ENCODE measurements at regions not wholly inside any gene's neighbourhood (a gene's known extent, or its start where the extent isn't known, plus 50 kb on each side); places are given as distances from the start of the nearest gene placed in this dataset.

DNA sequence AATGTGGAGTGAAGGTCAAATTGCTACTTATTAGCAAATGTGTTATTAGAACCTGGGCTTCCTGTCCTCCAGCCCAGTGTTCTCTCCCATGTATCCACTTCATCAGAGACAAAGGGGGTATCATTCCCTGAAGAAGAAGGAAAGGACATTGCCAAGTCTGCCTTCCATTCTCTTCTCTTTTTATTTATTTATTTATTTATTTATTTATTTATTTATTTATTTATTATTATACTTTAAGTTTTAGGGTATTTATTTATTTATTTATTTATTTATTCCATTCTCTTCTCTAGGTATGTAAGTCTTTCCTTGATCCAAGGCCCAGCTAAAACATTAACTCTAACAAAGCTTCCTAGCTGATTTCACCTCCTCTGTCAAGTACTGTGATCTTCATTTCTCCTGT, 277.8 kb upstream of the DNAJC19 start (continued):
- TF ChIP-seq, protein P1, sequence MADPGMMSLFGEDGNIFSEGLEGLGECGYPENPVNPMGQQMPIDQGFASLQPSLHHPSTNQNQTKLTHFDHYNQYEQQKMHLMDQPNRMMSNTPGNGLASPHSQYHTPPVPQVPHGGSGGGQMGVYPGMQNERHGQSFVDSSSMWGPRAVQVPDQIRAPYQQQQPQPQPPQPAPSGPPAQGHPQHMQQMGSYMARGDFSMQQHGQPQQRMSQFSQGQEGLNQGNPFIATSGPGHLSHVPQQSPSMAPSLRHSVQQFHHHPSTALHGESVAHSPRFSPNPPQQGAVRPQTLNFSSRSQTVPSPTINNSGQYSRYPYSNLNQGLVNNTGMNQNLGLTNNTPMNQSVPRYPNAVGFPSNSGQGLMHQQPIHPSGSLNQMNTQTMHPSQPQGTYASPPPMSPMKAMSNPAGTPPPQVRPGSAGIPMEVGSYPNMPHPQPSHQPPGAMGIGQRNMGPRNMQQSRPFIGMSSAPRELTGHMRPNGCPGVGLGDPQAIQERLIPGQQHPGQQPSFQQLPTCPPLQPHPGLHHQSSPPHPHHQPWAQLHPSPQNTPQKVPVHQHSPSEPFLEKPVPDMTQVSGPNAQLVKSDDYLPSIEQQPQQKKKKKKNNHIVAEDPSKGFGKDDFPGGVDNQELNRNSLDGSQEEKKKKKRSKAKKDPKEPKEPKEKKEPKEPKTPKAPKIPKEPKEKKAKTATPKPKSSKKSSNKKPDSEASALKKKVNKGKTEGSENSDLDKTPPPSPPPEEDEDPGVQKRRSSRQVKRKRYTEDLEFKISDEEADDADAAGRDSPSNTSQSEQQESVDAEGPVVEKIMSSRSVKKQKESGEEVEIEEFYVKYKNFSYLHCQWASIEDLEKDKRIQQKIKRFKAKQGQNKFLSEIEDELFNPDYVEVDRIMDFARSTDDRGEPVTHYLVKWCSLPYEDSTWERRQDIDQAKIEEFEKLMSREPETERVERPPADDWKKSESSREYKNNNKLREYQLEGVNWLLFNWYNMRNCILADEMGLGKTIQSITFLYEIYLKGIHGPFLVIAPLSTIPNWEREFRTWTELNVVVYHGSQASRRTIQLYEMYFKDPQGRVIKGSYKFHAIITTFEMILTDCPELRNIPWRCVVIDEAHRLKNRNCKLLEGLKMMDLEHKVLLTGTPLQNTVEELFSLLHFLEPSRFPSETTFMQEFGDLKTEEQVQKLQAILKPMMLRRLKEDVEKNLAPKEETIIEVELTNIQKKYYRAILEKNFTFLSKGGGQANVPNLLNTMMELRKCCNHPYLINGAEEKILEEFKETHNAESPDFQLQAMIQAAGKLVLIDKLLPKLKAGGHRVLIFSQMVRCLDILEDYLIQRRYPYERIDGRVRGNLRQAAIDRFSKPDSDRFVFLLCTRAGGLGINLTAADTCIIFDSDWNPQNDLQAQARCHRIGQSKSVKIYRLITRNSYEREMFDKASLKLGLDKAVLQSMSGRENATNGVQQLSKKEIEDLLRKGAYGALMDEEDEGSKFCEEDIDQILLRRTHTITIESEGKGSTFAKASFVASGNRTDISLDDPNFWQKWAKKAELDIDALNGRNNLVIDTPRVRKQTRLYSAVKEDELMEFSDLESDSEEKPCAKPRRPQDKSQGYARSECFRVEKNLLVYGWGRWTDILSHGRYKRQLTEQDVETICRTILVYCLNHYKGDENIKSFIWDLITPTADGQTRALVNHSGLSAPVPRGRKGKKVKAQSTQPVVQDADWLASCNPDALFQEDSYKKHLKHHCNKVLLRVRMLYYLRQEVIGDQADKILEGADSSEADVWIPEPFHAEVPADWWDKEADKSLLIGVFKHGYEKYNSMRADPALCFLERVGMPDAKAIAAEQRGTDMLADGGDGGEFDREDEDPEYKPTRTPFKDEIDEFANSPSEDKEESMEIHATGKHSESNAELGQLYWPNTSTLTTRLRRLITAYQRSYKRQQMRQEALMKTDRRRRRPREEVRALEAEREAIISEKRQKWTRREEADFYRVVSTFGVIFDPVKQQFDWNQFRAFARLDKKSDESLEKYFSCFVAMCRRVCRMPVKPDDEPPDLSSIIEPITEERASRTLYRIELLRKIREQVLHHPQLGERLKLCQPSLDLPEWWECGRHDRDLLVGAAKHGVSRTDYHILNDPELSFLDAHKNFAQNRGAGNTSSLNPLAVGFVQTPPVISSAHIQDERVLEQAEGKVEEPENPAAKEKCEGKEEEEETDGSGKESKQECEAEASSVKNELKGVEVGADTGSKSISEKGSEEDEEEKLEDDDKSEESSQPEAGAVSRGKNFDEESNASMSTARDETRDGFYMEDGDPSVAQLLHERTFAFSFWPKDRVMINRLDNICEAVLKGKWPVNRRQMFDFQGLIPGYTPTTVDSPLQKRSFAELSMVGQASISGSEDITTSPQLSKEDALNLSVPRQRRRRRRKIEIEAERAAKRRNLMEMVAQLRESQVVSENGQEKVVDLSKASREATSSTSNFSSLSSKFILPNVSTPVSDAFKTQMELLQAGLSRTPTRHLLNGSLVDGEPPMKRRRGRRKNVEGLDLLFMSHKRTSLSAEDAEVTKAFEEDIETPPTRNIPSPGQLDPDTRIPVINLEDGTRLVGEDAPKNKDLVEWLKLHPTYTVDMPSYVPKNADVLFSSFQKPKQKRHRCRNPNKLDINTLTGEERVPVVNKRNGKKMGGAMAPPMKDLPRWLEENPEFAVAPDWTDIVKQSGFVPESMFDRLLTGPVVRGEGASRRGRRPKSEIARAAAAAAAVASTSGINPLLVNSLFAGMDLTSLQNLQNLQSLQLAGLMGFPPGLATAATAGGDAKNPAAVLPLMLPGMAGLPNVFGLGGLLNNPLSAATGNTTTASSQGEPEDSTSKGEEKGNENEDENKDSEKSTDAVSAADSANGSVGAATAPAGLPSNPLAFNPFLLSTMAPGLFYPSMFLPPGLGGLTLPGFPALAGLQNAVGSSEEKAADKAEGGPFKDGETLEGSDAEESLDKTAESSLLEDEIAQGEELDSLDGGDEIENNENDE (IDR thresholded peaks at IDR 0.05; ENCODE audit: insufficient replicate concordance, low read length), result no peak
- TF ChIP-seq FOSL1 (IDR thresholded peaks at IDR 0.05; ENCODE audit: insufficient read depth, low read depth, low read length) (no peak), HDAC2 (IDR thresholded peaks at IDR 0.05; ENCODE audit: borderline replicate concordance in 1 of 2, low read depth in 2 of 2, low read length in 2 of 2) (no peak), GTF2F1 (IDR thresholded peaks at IDR 0.05; ENCODE audit: borderline replicate concordance, low read depth, low read length) (no peak)
